Right lobe of liver (tissue), 6 donors: ENCODE measurements at regions not wholly inside any gene's neighbourhood (a gene's known extent, or its start where the extent isn't known, plus 50 kb on each side); places are given as distances from the start of the nearest gene placed in this dataset.

Source experiments
- ATAC-seq, 4 donors: fragments of 200-7000 bp; cut with Tn5 transposase; one replicate each; pipeline ENCODE4 v1.9.1; 2020; ENCODE audit warnings: mild to moderate bottlenecking in 4 of 4, moderate library complexity in 4 of 4
- DNase-seq, 3 donors: peaks; one replicate each; pipeline ENCODE4 v3.0.0-alpha.2; 2020
- H3K27ac ChIP-seq, 3 donors: fragments of 200-600 bp; one replicate each; pipeline ENCODE4 v1.8.0; 2022
- H3K27me3 ChIP-seq, 2 donors: fragments of 200-600 bp; one replicate each; pipeline ENCODE4 v1.8.0; 2022
- H3K36me3 ChIP-seq, 4 donors: fragments of 200-600 bp; sonication (generic) in 1 of 4; one replicate each; pipeline versions ENCODE4 v1.5.1 to v1.8.0; 2017 to 2022; ENCODE audit warnings: control low read depth in 1 of 4
- H3K4me1 ChIP-seq, 4 donors: fragments of 200-600 bp; sonication (generic) in 1 of 4; one replicate each; pipeline versions ENCODE4 v1.5.1 to v1.8.0; 2017 to 2022; ENCODE audit warnings: control low read depth in 1 of 4
- H3K4me3 ChIP-seq, 3 donors: fragments of 200-600 bp; one replicate each; pipeline ENCODE4 v1.8.0; 2022
- H3K9me3 ChIP-seq, 4 donors: fragments of 200-600 bp; sonication (generic) in 1 of 4; one replicate each; pipeline versions ENCODE4 v1.5.1 to v1.8.0; 2017 to 2022; ENCODE audit warnings: control low read depth in 1 of 4
- POLR2A ChIP-seq: fragments of 450-650 bp; IDR thresholded peaks from one replicate; pipeline ENCODE4 v1.6.1; 2017; ENCODE audit warnings: antibody characterized with exemption, mild to moderate bottlenecking
- whole genome bisulfite sequencing: methylation state at CpG from one replicate; pipeline ENCODE4 v1.1.6; 2018; ENCODE audit warnings: low coverage, low lambda C conversion rate; ENCODE audit not compliant: insufficient coverage; ENCODE audit errors: missing lambda C conversion rate; 5-methylcytosine and 5-hydroxymethylcytosine counted together
- intact Hi-C, 2 donors: fragments of 100-400 bp; cut with DNase I; formaldehyde crosslinking; loops; one replicate each; pipeline versions ENCODE4 v1.11.2 to v1.14.1; 2022
- TF ChIP-seq, protein P1 (sequence below), 4 donors: fragments of 200-600 bp in 3 of 4; fragments of 450-650 bp in 1 of 4; IDR thresholded peaks; one replicate each; pipeline versions ENCODE4 v1.5.1 to v1.8.0; 2016 to 2022; ENCODE audit warnings: antibody characterized with exemption in 4 of 4, mild to moderate bottlenecking in 2 of 4
- donor health status: DM: no; HTN: yes; CAD: no.
- donor health status: DM: no; HTN: no; CAD: no.
- donor health status: DM: no; HTN: no; CAD: no.
- donor health status: DM: no; HTN: yes; CAD: no.
- donor health status: DM: no; HTN: yes; CAD: no.

- Histone ChIP-seq H3K4me1 (no peaks in the 10 kb centered on the region), H3K4me3 (no peak overlapping the region), H3K27ac (no peak overlapping the region), H3K36me3 (no peaks in the 10 kb centered on the region), H3K9me3 (no peaks in the 10 kb centered on the region), H3K27me3 (no peaks in the 10 kb centered on the region)
- ATAC-seq (no peak), DNase-seq (no peak)
- 51% methylated on average over 2 of the region's 2 CpGs for WGBS
- intact Hi-C loops: no loop called here
- no peak for TF ChIP-seq POLR2A
- TF ChIP-seq, protein P1, sequence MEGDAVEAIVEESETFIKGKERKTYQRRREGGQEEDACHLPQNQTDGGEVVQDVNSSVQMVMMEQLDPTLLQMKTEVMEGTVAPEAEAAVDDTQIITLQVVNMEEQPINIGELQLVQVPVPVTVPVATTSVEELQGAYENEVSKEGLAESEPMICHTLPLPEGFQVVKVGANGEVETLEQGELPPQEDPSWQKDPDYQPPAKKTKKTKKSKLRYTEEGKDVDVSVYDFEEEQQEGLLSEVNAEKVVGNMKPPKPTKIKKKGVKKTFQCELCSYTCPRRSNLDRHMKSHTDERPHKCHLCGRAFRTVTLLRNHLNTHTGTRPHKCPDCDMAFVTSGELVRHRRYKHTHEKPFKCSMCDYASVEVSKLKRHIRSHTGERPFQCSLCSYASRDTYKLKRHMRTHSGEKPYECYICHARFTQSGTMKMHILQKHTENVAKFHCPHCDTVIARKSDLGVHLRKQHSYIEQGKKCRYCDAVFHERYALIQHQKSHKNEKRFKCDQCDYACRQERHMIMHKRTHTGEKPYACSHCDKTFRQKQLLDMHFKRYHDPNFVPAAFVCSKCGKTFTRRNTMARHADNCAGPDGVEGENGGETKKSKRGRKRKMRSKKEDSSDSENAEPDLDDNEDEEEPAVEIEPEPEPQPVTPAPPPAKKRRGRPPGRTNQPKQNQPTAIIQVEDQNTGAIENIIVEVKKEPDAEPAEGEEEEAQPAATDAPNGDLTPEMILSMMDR (IDR thresholded peaks at IDR 0.05): no peak
Measured at GRCh38 chr3:5739949-5740348, 552.4 kb downstream of the EDEM1 start.

- intact Hi-C loops: no loop called here
- no peaks in the 10 kb centered on the region for H3K36me3 ChIP-seq
- no peak for DNase-seq
- H3K4me3 ChIP-seq: no peak overlapping the region
- WGBS: 69% methylated on average over 4 of the region's 4 CpGs
- TF ChIP-seq, protein P1 (IDR thresholded peaks at IDR 0.05): no peak
- TF ChIP-seq POLR2A: no peak
- no peaks in the 10 kb centered on the region for H3K4me1 ChIP-seq
- no peaks in the 10 kb centered on the region for H3K27me3 ChIP-seq
- H3K27ac ChIP-seq: no peak overlapping the region
- ATAC-seq: no peak
- H3K9me3 ChIP-seq: no peaks in the 10 kb centered on the region
Measured at GRCh38 chr3:5741017-5741416, 553.5 kb downstream of the EDEM1 start.

DNA sequence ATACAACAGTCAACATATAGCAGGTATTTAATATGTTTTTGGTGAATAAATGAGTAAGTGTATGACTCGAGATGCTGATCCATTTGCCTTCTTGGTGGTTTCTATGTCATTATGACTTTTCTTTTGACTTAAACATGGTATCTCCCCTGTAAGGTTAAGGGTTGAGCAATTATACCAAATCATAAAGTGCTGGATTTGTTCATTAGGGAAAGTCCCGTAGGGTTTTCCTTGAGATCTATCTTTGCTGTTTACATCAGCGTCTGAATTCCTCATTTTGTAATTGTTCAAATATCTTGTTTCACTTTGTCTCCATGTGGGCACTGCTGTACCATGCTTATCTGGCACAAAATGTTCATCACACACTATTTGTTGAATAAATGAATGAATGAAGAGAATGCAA lies 562.6 kb downstream of the EDEM1 start:
- whole genome bisulfite sequencing: 29% methylated on average over 3 of the region's 3 CpGs
- H3K27ac ChIP-seq: no peak overlapping the region
- no peaks in the 10 kb centered on the region for H3K4me1 ChIP-seq
- no peak for DNase-seq
- no peaks in the 10 kb centered on the region for H3K9me3 ChIP-seq
- TF ChIP-seq, protein P1 (IDR thresholded peaks at IDR 0.05): no peak
- TF ChIP-seq POLR2A: no peak
- no peak for ATAC-seq
- no peak overlapping the region for H3K4me3 ChIP-seq
- intact Hi-C loops: no loop called here
- no peaks in the 10 kb centered on the region for H3K36me3 ChIP-seq
- H3K27me3 ChIP-seq: no peaks in the 10 kb centered on the region

- WGBS: 69% methylated on average over 3 of the region's 3 CpGs
- H3K27ac ChIP-seq: no peak overlapping the region
- no peaks in the 10 kb centered on the region for H3K27me3 ChIP-seq
- no peaks in the 10 kb centered on the region for H3K9me3 ChIP-seq
- ATAC-seq: no peak
- intact Hi-C loops: no loop called here
- H3K36me3 ChIP-seq: no peaks in the 10 kb centered on the region
- TF ChIP-seq, protein P1 (IDR thresholded peaks at IDR 0.05): no peak
- no peak for TF ChIP-seq POLR2A
- H3K4me1 ChIP-seq: no peaks in the 10 kb centered on the region
- DNase-seq: no peak
- H3K4me3 ChIP-seq: no peak overlapping the region
Measured at GRCh38 chr3:5750874-5751640, 563.5 kb downstream of the EDEM1 start.
